GM23338 (cell line): ENCODE measurements at regions not wholly inside any gene's neighbourhood (a gene's known extent, or its start where the extent isn't known, plus 50 kb on each side); places are given as distances from the start of the nearest gene placed in this dataset.

Experiments used
- ATAC-seq: fragments of 200-7000 bp; cut with Tn5 transposase; 3 replicates; pipeline ENCODE4 v1.9.1; 2020
- DNase-seq: peaks from one replicate; pipeline ENCODE4 v3.0.0-alpha.2; 2015; ENCODE audit warnings: low spot score
- H2AFZ ChIP-seq: fragments of 200-600 bp; sonication (generic); 2 replicates; pipeline ENCODE4 v1.8.0; 2016; ENCODE audit warnings: antibody characterized with exemption, mild to moderate bottlenecking, moderate library complexity
- H3F3A ChIP-seq: fragments of 200-600 bp; sonication (generic); replicated peaks from 2 replicates; pipeline ENCODE4 v1.8.0; 2017; ENCODE audit warnings: antibody characterized with exemption, mixed run types, low read depth
- H3K27ac ChIP-seq: fragments of 200-600 bp; sonication (generic); 2 replicates; pipeline ENCODE4 v1.6.1; 2016; ENCODE audit warnings: low read depth
- H3K27me3 ChIP-seq: fragments of 200-600 bp; sonication (generic); 2 replicates; pipeline ENCODE4 v1.8.0; 2016; ENCODE audit warnings: mild to moderate bottlenecking, mixed run types, moderate library complexity; ENCODE audit not compliant: insufficient read depth
- H3K36me3 ChIP-seq: fragments of 200-600 bp; sonication (generic); 2 replicates; pipeline ENCODE4 v1.8.0; 2016; ENCODE audit warnings: mild to moderate bottlenecking; ENCODE audit not compliant: insufficient read depth
- H3K4me1 ChIP-seq: fragments of 200-600 bp; sonication (generic); 2 replicates; pipeline ENCODE4 v1.8.0; 2016; ENCODE audit warnings: mild to moderate bottlenecking, moderate library complexity; ENCODE audit not compliant: insufficient read depth
- H3K4me2 ChIP-seq: fragments of 200-600 bp; sonication (generic); 2 replicates; pipeline ENCODE4 v1.7.1; 2017; ENCODE audit warnings: mixed run types
- H3K4me3 ChIP-seq: fragments of 200-600 bp; sonication (generic); 2 replicates; pipeline ENCODE4 v1.6.1; 2016; ENCODE audit warnings: mixed run types
- H3K79me2 ChIP-seq: fragments of 200-600 bp; sonication (generic); replicated peaks from 2 replicates; pipeline ENCODE4 v1.8.0; 2017; ENCODE audit warnings: mild to moderate bottlenecking; ENCODE audit not compliant: insufficient read depth
- H3K9me2 ChIP-seq: fragments of 200-600 bp; sonication (generic); 2 replicates; pipeline ENCODE4 v1.8.0; 2017; ENCODE audit not compliant: insufficient read depth
- H4K20me1 ChIP-seq: fragments of 200-600 bp; sonication (generic); replicated peaks from 2 replicates; pipeline ENCODE4 v1.8.0; 2017; ENCODE audit warnings: mild to moderate bottlenecking; ENCODE audit not compliant: insufficient read depth
- H3K27ac Mint-ChIP-seq: 2 replicates; pipeline ENCODE4 v1.8.0; 2020; ENCODE audit warnings: inconsistent platforms, mild to moderate bottlenecking, moderate library complexity, mixed read lengths
- H3K27me3 Mint-ChIP-seq: 3 replicates; pipeline ENCODE4 v1.8.0; 2022; ENCODE audit warnings: low read depth, mild to moderate bottlenecking, moderate library complexity, mixed read lengths, inconsistent platforms; ENCODE audit not compliant: insufficient read depth, poor library complexity
- H3K36me3 Mint-ChIP-seq: 3 replicates; pipeline ENCODE4 v1.8.0; 2021; ENCODE audit warnings: low read depth, mild to moderate bottlenecking, inconsistent platforms, moderate library complexity, mixed read lengths
- H3K4me1 Mint-ChIP-seq: 3 replicates; pipeline ENCODE4 v1.8.0; 2020; ENCODE audit warnings: mild to moderate bottlenecking, inconsistent platforms, mixed read lengths
- H3K4me3 Mint-ChIP-seq: 3 replicates; pipeline ENCODE4 v1.8.0; 2021; ENCODE audit warnings: moderate library complexity, mild to moderate bottlenecking, inconsistent platforms, mixed read lengths
- H3K9me3 Mint-ChIP-seq: 3 replicates; pipeline ENCODE4 v1.8.0; 2020; ENCODE audit warnings: moderate library complexity, mild to moderate bottlenecking, inconsistent platforms, mixed read lengths
- CTCF ChIP-seq, 2 experiments: fragments of 200-600 bp in 1 of 2; sonication (generic) in 1 of 2; conservative IDR thresholded peaks; 2 replicates each; pipeline versions ENCODE4 v1.5.1 to v1.6.1; 2016 to 2017; ENCODE audit warnings: antibody characterized with exemption in 2 of 2, low read depth in 2 of 2, mild to moderate bottlenecking in 2 of 2, moderate library complexity in 1 of 2
- EZH2 ChIP-seq: fragments of 200-600 bp; sonication (generic); IDR thresholded peaks from one replicate; pipeline ENCODE4 v1.8.0; 2017; ENCODE audit warnings: antibody characterized with exemption, mild to moderate bottlenecking, low read depth; ENCODE audit not compliant: unreplicated experiment
- EZH2phosphoT487 ChIP-seq: fragments of 200-600 bp; sonication (generic); IDR thresholded peaks from one replicate; pipeline ENCODE4 v1.8.1; 2018; ENCODE audit warnings: antibody characterized with exemption; ENCODE audit not compliant: unreplicated experiment
- JUNB ChIP-seq: IDR thresholded peaks from one replicate; pipeline ENCODE4 v1.6.1; 2016; ENCODE audit warnings: antibody characterized with exemption; ENCODE audit not compliant: unreplicated experiment
- NANOG ChIP-seq: IDR thresholded peaks from 2 replicates; pipeline ENCODE4 v1.6.1; 2016; ENCODE audit warnings: antibody characterized with exemption, borderline replicate concordance
- POLR2AphosphoS5 ChIP-seq: IDR thresholded peaks from 2 replicates; pipeline ENCODE4 v1.6.1; 2016; ENCODE audit warnings: antibody characterized with exemption, low read depth
- ZNF114 ChIP-seq: fragments of 250-450 bp; sonication (Bioruptor Pico); IDR thresholded peaks from 2 replicates; pipeline ENCODE4 v1.5.0; 2020; ENCODE audit warnings: mild to moderate bottlenecking, moderate library complexity
- ZNF331 ChIP-seq: fragments of 250-450 bp; sonication (Bioruptor Pico); IDR thresholded peaks from 2 replicates; pipeline ENCODE4 v1.5.0; 2020; ENCODE audit warnings: low read depth, mild to moderate bottlenecking, moderate library complexity
- ZNF462 ChIP-seq: fragments of 250-450 bp; sonication (Bioruptor Pico); IDR thresholded peaks from 2 replicates; pipeline ENCODE4 v1.5.0; 2020; ENCODE audit warnings: mild to moderate bottlenecking, moderate library complexity
- TF ChIP-seq, protein P1 (sequence below): IDR thresholded peaks from one replicate; pipeline ENCODE4 v1.6.1; 2018; ENCODE audit warnings: antibody characterized with exemption; ENCODE audit not compliant: unreplicated experiment

- no peak for ATAC-seq
- Mint-ChIP-seq H3K4me1 (no peaks in the 10 kb centered on the region), H3K4me3 (no peak overlapping the region), H3K27me3 (no peaks in the 10 kb centered on the region), H3K9me3 (no peaks in the 10 kb centered on the region), H3K36me3 (no peaks in the 10 kb centered on the region), H3K27ac (no peak overlapping the region)
- H3K79me2 ChIP-seq = no peaks in the 10 kb centered on the region
- no peaks in the 10 kb centered on the region for H3K27me3 ChIP-seq
- no peak for DNase-seq
- no peaks in the 10 kb centered on the region for H3K36me3 ChIP-seq
- no peak for TF ChIP-seq EZH2phosphoT487
- no peak overlapping the region for H3K4me3 ChIP-seq
- H3K4me1 ChIP-seq = no peaks in the 10 kb centered on the region
- no peaks in the 10 kb centered on the region for H4K20me1 ChIP-seq
- H3K4me2 ChIP-seq = no peak overlapping the region
- no peak overlapping the region for H2AFZ ChIP-seq
- 0 out of 2 replicates have a peak, but pooled peaks cover under 1% of the 10 kb centered on the region for H3K9me2 ChIP-seq
- no peak overlapping the region for H3K27ac ChIP-seq
- no peaks in the 10 kb centered on the region for H3F3A ChIP-seq
These were observed 970.5 kb upstream of the SLC39A10 start for GRCh38 chr2:194686569-194686968.

- Histone ChIP-seq H3K4me1 (no peaks in the 10 kb centered on the region), H2AFZ (peak overlapping the region; percentile 47; the same call in 1 of the 2 replicates), H3K27me3 (no peaks in the 10 kb centered on the region), H3K36me3 (no peaks in the 10 kb centered on the region), H3K4me2 (no peak overlapping the region), H3K9me2 (no peaks in the 10 kb centered on the region), H3F3A (no peaks in the 10 kb centered on the region), H4K20me1 (no peaks in the 10 kb centered on the region), H3K79me2 (no peaks in the 10 kb centered on the region), H3K4me3 (no peak overlapping the region), H3K27ac (no peak overlapping the region)
- Mint-ChIP-seq H3K4me1 (no peaks in the 10 kb centered on the region), H3K27me3 (peaks cover 3% of the 10 kb centered on the region), H3K36me3 (no peaks in the 10 kb centered on the region), H3K9me3 (no peaks in the 10 kb centered on the region), H3K4me3 (no peak overlapping the region), H3K27ac (no peak overlapping the region)
- ATAC-seq = no peak
- DNase-seq = no peak
- TF ChIP-seq ZNF462 (CRISPR knock-in tag) (no peak), EZH2 (no peak), CTCF (conservative IDR thresholded peaks at IDR 0.05; ENCODE audit: low read depth in 2 of 2) (no peak), POLR2AphosphoS5 (no peak), NANOG (no peak), JUNB (no peak), ZNF331 (CRISPR knock-in tag) (no peak), ZNF114 (CRISPR knock-in tag) (no peak)
- TF ChIP-seq, protein P1, sequence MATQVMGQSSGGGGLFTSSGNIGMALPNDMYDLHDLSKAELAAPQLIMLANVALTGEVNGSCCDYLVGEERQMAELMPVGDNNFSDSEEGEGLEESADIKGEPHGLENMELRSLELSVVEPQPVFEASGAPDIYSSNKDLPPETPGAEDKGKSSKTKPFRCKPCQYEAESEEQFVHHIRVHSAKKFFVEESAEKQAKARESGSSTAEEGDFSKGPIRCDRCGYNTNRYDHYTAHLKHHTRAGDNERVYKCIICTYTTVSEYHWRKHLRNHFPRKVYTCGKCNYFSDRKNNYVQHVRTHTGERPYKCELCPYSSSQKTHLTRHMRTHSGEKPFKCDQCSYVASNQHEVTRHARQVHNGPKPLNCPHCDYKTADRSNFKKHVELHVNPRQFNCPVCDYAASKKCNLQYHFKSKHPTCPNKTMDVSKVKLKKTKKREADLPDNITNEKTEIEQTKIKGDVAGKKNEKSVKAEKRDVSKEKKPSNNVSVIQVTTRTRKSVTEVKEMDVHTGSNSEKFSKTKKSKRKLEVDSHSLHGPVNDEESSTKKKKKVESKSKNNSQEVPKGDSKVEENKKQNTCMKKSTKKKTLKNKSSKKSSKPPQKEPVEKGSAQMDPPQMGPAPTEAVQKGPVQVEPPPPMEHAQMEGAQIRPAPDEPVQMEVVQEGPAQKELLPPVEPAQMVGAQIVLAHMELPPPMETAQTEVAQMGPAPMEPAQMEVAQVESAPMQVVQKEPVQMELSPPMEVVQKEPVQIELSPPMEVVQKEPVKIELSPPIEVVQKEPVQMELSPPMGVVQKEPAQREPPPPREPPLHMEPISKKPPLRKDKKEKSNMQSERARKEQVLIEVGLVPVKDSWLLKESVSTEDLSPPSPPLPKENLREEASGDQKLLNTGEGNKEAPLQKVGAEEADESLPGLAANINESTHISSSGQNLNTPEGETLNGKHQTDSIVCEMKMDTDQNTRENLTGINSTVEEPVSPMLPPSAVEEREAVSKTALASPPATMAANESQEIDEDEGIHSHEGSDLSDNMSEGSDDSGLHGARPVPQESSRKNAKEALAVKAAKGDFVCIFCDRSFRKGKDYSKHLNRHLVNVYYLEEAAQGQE = no peak
These were observed 983.0 kb upstream of the SLC39A10 start for GRCh38 chr2:194674043-194674442.
